ENCODE measurements at regions not wholly inside any gene's neighbourhood (a gene's known extent, or its start where the extent isn't known, plus 50 kb on each side); places are given as distances from the start of the nearest gene placed in this dataset.

GRCh38 chr20:48283470-48284110, 498.3 kb upstream of the SULF2 start:
- Mint-ChIP-seq H3K27me3 (ENCODE audit: low read depth) (no peaks in the 10 kb centered on the region), H3K9me3 (no peaks in the 10 kb centered on the region), H3K4me1 (ENCODE audit: low read depth) (no peaks in the 10 kb centered on the region), H3K36me3 (ENCODE audit: low read depth) (no peaks in the 10 kb centered on the region), H3K27ac (no peak overlapping the region), H3K4me3 (ENCODE audit: low read depth) (no peak overlapping the region)
- intact Hi-C loops (cut with micrococcal nuclease), result no loop called here
- no peak for DNase-seq (ENCODE audit: low spot score)

- H3K4me1 Mint-ChIP-seq (ENCODE audit: low read depth), result no peaks in the 10 kb centered on the region
- no peak for DNase-seq (ENCODE audit: low spot score)
- H3K27ac Mint-ChIP-seq, result no peak overlapping the region
- H3K27me3 Mint-ChIP-seq (ENCODE audit: low read depth), result no peaks in the 10 kb centered on the region
- H3K36me3 Mint-ChIP-seq (ENCODE audit: low read depth), result no peaks in the 10 kb centered on the region
- intact Hi-C loops (cut with micrococcal nuclease), result no loop called here
- H3K4me3 Mint-ChIP-seq (ENCODE audit: low read depth), result no peak overlapping the region
- no peaks in the 10 kb centered on the region for H3K9me3 Mint-ChIP-seq
Measured at GRCh38 chr20:48282591-48283228, 497.4 kb upstream of the SULF2 start.

- DNase-seq (ENCODE audit: low spot score), result no peak
- intact Hi-C loops (cut with micrococcal nuclease), result no loop called here
- Mint-ChIP-seq H3K27ac (no peak overlapping the region), H3K9me3 (no peaks in the 10 kb centered on the region), H3K36me3 (ENCODE audit: low read depth) (no peaks in the 10 kb centered on the region), H3K4me1 (ENCODE audit: low read depth) (no peaks in the 10 kb centered on the region), H3K4me3 (ENCODE audit: low read depth) (no peak overlapping the region), H3K27me3 (ENCODE audit: low read depth) (peaks cover 3% of the 10 kb centered on the region)
Measured at GRCh38 chr20:48281501-48281900, 496.2 kb upstream of the SULF2 start.

GRCh38 chr20:48278961-48279481, 493.7 kb upstream of the SULF2 start:
- no peaks in the 10 kb centered on the region for H3K36me3 Mint-ChIP-seq (ENCODE audit: low read depth)
- H3K9me3 Mint-ChIP-seq, result no peaks in the 10 kb centered on the region
- no peak overlapping the region for H3K4me3 Mint-ChIP-seq (ENCODE audit: low read depth)
- intact Hi-C loops (cut with micrococcal nuclease), result no loop called here
- no peak overlapping the region for H3K27ac Mint-ChIP-seq
- peaks cover 7% of the 10 kb centered on the region for H3K27me3 Mint-ChIP-seq (ENCODE audit: low read depth)
- no peak for DNase-seq (ENCODE audit: low spot score)
- no peaks in the 10 kb centered on the region for H3K4me1 Mint-ChIP-seq (ENCODE audit: low read depth)

GRCh38 chr20:48277266-48277665, 492.0 kb upstream of the SULF2 start:
- peaks cover 9% of the 10 kb centered on the region for H3K27me3 Mint-ChIP-seq (ENCODE audit: low read depth)
- no peak overlapping the region for H3K4me3 Mint-ChIP-seq (ENCODE audit: low read depth)
- no peak overlapping the region for H3K27ac Mint-ChIP-seq
- no peaks in the 10 kb centered on the region for H3K4me1 Mint-ChIP-seq (ENCODE audit: low read depth)
- DNase-seq (ENCODE audit: low spot score), result no peak
- H3K9me3 Mint-ChIP-seq, result no peaks in the 10 kb centered on the region
- intact Hi-C loops (cut with micrococcal nuclease), result no loop called here
- no peaks in the 10 kb centered on the region for H3K36me3 Mint-ChIP-seq (ENCODE audit: low read depth)

GRCh38 chr20:48276021-48276342, 490.7 kb upstream of the SULF2 start:
- H3K27ac Mint-ChIP-seq, result no peak overlapping the region
- DNase-seq (ENCODE audit: low spot score), result no peak
- intact Hi-C loops (cut with micrococcal nuclease), result no loop called here
- H3K4me3 Mint-ChIP-seq (ENCODE audit: low read depth), result no peak overlapping the region
- no peaks in the 10 kb centered on the region for H3K36me3 Mint-ChIP-seq (ENCODE audit: low read depth)
- peaks cover 9% of the 10 kb centered on the region for H3K27me3 Mint-ChIP-seq (ENCODE audit: low read depth)
- no peaks in the 10 kb centered on the region for H3K4me1 Mint-ChIP-seq (ENCODE audit: low read depth)
- no peaks in the 10 kb centered on the region for H3K9me3 Mint-ChIP-seq

GRCh38 chr20:48275286-48276020, 490.2 kb upstream of the SULF2 start:
- H3K4me3 Mint-ChIP-seq (ENCODE audit: low read depth), result no peak overlapping the region
- peaks cover 9% of the 10 kb centered on the region for H3K27me3 Mint-ChIP-seq (ENCODE audit: low read depth)
- H3K36me3 Mint-ChIP-seq (ENCODE audit: low read depth), result no peaks in the 10 kb centered on the region
- H3K4me1 Mint-ChIP-seq (ENCODE audit: low read depth), result no peaks in the 10 kb centered on the region
- no peaks in the 10 kb centered on the region for H3K9me3 Mint-ChIP-seq
- DNase-seq (ENCODE audit: low spot score), result no peak
- H3K27ac Mint-ChIP-seq, result no peak overlapping the region
- intact Hi-C loops (cut with micrococcal nuclease), result no loop called here

GRCh38 chr20:48273843-48274242, 488.6 kb upstream of the SULF2 start:
- intact Hi-C loops (cut with micrococcal nuclease), result no loop called here
- Mint-ChIP-seq H3K4me1 (ENCODE audit: low read depth) (no peaks in the 10 kb centered on the region), H3K27ac (no peak overlapping the region), H3K27me3 (ENCODE audit: low read depth) (peaks cover 9% of the 10 kb centered on the region), H3K36me3 (ENCODE audit: low read depth) (no peaks in the 10 kb centered on the region), H3K9me3 (no peaks in the 10 kb centered on the region), H3K4me3 (ENCODE audit: low read depth) (no peak overlapping the region)
- no peak for DNase-seq (ENCODE audit: low spot score)

- Mint-ChIP-seq H3K36me3 (ENCODE audit: low read depth) (no peaks in the 10 kb centered on the region), H3K4me1 (ENCODE audit: low read depth) (no peaks in the 10 kb centered on the region), H3K27ac (no peak overlapping the region), H3K4me3 (ENCODE audit: low read depth) (no peak overlapping the region), H3K27me3 (ENCODE audit: low read depth) (peaks cover 6% of the 10 kb centered on the region), H3K9me3 (no peaks in the 10 kb centered on the region)
- DNase-seq (ENCODE audit: low spot score), result no peak
- intact Hi-C loops (cut with micrococcal nuclease), result no loop called here
Measured at GRCh38 chr20:48270885-48271284, 485.6 kb upstream of the SULF2 start.

- Mint-ChIP-seq H3K27me3 (ENCODE audit: low read depth) (peaks cover 2% of the 10 kb centered on the region), H3K4me3 (ENCODE audit: low read depth) (no peak overlapping the region), H3K4me1 (ENCODE audit: low read depth) (no peaks in the 10 kb centered on the region), H3K27ac (no peak overlapping the region), H3K9me3 (no peaks in the 10 kb centered on the region), H3K36me3 (ENCODE audit: low read depth) (no peaks in the 10 kb centered on the region)
- intact Hi-C loops (cut with micrococcal nuclease), result no loop called here
- DNase-seq (ENCODE audit: low spot score), result no peak
Measured at GRCh38 chr20:48267860-48268633, 482.8 kb upstream of the SULF2 start.

GRCh38 chr20:48266571-48266970, 481.3 kb upstream of the SULF2 start:
- no peak for DNase-seq (ENCODE audit: low spot score)
- Mint-ChIP-seq H3K9me3 (no peaks in the 10 kb centered on the region), H3K4me3 (ENCODE audit: low read depth) (no peak overlapping the region), H3K4me1 (ENCODE audit: low read depth) (no peaks in the 10 kb centered on the region), H3K27ac (no peak overlapping the region), H3K27me3 (ENCODE audit: low read depth) (no peaks in the 10 kb centered on the region), H3K36me3 (ENCODE audit: low read depth) (no peaks in the 10 kb centered on the region)
- intact Hi-C loops (cut with micrococcal nuclease), result no loop called here

GRCh38 chr20:48265791-48266190, 480.5 kb upstream of the SULF2 start:
- no peaks in the 10 kb centered on the region for H3K27me3 Mint-ChIP-seq (ENCODE audit: low read depth)
- no peaks in the 10 kb centered on the region for H3K9me3 Mint-ChIP-seq
- intact Hi-C loops (cut with micrococcal nuclease), result no loop called here
- no peaks in the 10 kb centered on the region for H3K4me1 Mint-ChIP-seq (ENCODE audit: low read depth)
- H3K4me3 Mint-ChIP-seq (ENCODE audit: low read depth), result no peak overlapping the region
- no peak overlapping the region for H3K27ac Mint-ChIP-seq
- no peaks in the 10 kb centered on the region for H3K36me3 Mint-ChIP-seq (ENCODE audit: low read depth)
- DNase-seq (ENCODE audit: low spot score), result no peak

GRCh38 chr20:48262955-48263354, 477.7 kb upstream of the SULF2 start:
- DNase-seq (ENCODE audit: low spot score), result no peak
- Mint-ChIP-seq H3K4me3 (ENCODE audit: low read depth) (no peak overlapping the region), H3K4me1 (ENCODE audit: low read depth) (no peaks in the 10 kb centered on the region), H3K27ac (no peak overlapping the region), H3K36me3 (ENCODE audit: low read depth) (no peaks in the 10 kb centered on the region), H3K9me3 (no peaks in the 10 kb centered on the region), H3K27me3 (ENCODE audit: low read depth) (no peaks in the 10 kb centered on the region)
- intact Hi-C loops (cut with micrococcal nuclease), result no loop called here
